GDM1 (cell line): ENCODE measurements at regions not wholly inside any gene's neighbourhood (a gene's known extent, or its start where the extent isn't known, plus 50 kb on each side); places are given as distances from the start of the nearest gene placed in this dataset.

ENCODE experiments used
- DNase-seq: peaks from one replicate; lab custom pipeline; 2025; lab: John Stamatoyannopoulos, UW

DNA sequence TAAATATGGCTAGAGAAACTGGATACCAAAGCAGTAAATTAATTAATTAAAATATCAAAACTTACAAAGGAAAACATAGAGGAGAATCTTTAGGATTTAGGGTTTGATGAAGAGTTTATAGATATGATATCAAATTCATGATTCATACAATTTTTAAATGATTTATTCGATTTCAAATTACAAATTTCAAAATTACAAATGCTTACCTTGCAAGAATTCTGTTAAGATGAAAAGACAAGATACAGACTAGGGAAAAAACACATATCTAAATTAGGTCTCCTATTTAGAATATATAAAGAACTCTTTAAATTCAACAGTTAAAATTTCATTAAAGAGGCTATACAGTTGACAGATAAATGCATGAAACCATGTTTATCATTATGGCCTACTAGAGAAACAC, 930.7 kb downstream of the ZPLD1 start:
- DNase-seq, result no peak

DNA sequence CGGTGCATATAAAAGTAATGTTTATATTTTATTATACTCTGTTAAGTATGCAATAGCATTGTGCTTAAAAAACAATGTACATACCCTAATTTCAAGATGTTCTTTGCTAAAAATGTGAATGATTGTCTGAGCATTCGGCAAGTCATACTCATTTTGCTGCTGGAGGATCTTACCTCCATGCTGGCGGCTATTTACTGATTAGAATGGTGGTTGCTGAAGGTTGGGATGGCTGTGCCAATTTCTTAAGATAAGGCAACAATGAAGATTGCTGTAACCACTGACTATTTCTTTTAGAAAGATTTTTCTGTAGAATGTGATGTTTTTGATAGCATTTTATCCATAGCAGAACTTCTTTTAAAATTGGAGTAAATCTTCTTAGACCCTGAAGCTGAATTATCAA, 932.7 kb downstream of the ZPLD1 start:
- no peak for DNase-seq

- DNase-seq, result no peak
These were observed 936.6 kb downstream of the ZPLD1 start for GRCh38 chr3:103371411-103371810.

DNA sequence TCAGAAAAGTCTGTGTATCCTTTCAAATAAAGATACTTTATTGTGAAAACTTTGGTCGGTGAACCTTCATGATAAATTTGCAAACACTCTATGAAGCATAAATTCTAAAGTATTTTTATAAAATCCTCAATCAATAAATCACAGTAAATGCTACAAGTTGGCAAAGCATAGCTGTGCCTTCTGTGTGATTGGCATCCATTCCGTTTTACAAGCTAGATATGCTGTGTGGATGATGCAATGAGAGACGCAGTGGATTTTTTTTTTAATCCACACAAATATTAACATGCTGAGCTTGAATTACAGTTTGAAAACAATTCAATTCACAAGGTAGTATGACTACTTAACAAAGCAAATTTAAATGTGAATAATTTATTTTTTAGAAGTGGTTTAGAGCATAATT, 937.2 kb downstream of the ZPLD1 start:
- no peak for DNase-seq

- no peak for DNase-seq
These were observed 945.6 kb downstream of the ZPLD1 start for GRCh38 chr3:103380391-103380790.

- no peak for DNase-seq
These were observed 946.7 kb downstream of the ZPLD1 start for GRCh38 chr3:103381296-103382079.

GRCh38 chr3:103385961-103386656, 951.3 kb downstream of the ZPLD1 start:
- DNase-seq, result no peak

- no peak for DNase-seq
These were observed 953.4 kb downstream of the ZPLD1 start for GRCh38 chr3:103388214-103388613.

- DNase-seq, result no peak
These were observed 954.5 kb downstream of the ZPLD1 start for GRCh38 chr3:103389356-103389755.

DNA sequence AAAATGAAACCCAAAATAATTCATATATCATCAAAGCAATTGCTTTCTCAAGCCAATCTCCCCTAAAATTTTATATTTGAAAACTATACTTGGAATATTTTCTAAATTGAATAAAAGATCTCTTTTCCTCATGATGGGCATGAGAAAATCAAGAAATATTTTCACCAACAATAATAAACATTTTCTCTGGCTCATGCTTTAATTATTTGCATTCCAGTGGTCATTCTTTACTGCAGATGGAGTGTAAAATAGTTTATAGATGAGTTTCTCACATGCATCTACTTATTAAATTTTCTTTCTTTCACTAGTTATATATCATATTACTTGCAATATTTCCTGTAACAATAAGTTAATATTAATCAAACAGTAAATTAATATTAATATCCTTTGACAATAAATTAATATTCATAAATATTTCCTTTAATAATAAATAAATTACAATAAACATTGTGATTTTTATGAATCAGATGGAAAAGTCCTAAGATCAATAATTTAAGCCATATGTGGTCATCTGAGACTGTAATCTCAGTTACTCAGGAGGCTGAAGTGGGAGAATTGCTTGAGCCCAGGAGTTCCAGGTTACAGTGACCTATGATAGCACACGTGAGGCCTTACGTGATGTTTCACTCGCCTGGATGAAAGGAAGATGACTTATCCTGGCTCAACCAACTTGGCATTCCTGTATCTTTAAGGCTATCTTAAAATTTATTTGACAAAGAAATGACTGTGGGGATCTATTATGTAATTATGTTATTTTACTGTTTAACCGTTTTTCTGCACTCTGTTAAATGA, 958.8 kb downstream of the ZPLD1 start:
- no peak for DNase-seq

DNA sequence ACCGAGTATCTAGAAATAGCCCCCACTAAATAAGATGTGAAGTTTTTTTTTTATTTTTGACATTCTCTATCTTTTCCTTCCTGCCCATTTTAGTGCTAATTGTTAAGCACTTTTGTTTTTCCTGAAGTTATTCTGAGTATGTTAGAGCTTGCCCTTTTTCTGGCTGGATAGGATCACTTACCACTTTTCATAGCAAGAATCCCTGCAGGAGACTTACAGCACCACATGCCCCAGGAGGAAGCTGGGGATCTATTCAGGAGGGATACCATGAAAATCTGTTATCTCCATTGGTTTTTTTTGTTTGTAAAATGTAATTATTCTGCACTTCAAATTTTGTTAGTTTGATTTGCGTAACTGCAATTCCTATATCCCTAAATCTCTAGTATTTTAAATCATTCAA, 968.4 kb downstream of the ZPLD1 start:
- DNase-seq, result no peak

GRCh38 chr3:103406320-103406850, 971.6 kb downstream of the ZPLD1 start:
- no peak for DNase-seq

DNA sequence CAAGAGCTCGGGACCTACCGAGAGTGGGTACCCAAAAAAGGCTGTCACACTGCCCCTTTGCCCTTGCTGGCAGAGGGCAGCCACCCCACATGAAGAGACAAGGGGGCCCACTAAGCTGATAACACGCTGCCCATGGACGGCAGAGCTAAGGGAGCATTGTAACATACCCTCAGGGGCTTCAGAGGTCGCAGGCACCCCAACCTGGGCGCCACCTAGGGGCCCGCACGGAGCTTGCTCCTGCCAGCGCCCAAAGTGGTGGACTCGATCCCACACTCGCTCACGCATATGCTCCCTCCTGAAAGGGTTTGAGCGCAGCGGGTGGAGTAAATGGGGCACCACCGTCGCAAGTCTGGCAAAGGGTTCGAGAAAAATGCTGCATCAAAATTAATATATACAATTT, 975.4 kb downstream of the ZPLD1 start:
- no peak for DNase-seq

GRCh38 chr3:103421460-103421859, 986.6 kb downstream of the ZPLD1 start:
- DNase-seq, result no peak

DNA sequence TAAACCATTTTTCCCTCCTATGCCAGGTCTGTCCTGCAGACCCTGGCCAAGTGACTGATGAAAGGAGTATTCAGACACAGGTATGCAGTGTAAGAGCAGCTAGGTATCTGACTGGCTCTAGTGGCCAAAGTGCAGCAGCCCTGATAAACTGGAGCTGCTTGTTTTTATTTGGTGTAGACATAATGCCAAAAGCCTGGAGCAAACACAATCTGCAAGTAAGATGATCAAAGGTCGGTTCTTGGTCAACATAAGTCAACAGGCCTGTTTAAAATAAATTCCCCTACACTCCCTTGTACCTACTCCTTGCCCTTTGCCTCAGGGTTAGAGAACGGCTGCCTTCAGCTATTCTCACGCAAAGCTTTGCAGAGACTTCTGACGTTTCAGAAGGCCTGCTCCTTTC, 1003.1 kb downstream of the ZPLD1 start:
- DNase-seq, result no peak

DNA sequence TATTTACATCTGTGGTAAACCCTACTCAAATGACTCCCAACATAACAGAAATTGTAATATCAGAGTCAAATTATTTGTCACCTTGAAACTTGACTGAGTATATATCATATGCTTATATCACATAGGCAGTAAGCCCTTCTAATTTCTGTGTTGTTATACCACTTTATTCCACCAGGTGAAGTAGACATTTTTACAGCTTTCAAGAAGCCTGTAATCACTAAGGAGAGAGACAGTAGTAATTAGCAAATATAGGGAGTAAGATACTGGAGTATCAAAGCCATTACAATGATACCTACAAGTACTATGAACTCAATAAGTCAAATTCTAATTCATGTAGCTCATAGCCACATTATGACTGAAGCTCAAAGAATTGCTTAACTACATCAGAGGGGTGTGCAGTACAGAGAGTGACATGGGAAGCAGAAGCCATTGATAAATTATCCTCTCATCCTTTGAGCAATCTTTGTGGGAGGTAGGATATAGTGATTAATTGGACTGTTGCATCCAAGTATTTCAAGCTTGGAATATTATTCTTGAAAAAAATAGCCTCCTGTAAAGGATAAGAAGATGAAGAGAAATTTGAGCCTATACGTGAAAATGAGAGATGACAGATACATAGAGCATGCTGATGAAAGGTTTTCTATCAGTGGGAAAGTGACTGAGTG, 1005.9 kb downstream of the ZPLD1 start:
- DNase-seq, result no peak

DNA sequence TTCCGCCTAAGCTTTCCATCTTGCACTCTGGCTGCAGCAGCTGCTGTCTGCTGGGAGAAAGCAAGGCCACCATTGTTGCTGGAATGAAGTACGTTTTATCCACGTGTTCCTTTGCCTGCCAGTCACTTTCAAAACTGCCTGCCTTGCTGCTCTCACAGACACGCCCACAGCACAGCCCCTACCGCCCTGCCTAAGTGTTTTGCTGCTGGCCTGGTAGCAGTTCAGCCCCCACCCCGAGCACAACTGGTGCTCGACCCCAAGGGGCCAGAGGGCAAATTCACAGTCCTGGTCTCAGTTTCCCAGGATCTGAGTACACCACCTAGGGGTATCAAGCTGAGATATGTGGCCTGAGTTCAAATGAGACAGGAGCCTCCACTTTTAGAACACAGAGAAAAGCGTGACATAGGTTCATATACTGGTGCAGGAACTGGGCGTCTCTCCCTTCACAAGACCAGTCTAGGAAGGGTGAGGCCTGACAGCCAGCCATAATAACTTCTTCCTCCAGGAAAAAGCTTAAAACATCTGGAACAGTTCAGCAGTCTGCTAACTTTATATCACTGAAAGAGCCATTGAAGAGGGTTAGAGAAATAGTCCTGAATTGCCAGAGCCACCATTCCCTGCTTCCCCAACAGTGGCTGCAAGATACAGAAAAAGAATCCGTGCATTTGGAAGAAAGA, 1012.3 kb downstream of the ZPLD1 start:
- DNase-seq, result no peak

GRCh38 chr3:103453152-103453551, 1018.3 kb downstream of the ZPLD1 start:
- no peak for DNase-seq

GRCh38 chr3:103459815-103460214, 1025.0 kb downstream of the ZPLD1 start:
- DNase-seq, result no peak

GRCh38 chr3:103470498-103470897, 1035.7 kb downstream of the ZPLD1 start:
- DNase-seq, result no peak

DNA sequence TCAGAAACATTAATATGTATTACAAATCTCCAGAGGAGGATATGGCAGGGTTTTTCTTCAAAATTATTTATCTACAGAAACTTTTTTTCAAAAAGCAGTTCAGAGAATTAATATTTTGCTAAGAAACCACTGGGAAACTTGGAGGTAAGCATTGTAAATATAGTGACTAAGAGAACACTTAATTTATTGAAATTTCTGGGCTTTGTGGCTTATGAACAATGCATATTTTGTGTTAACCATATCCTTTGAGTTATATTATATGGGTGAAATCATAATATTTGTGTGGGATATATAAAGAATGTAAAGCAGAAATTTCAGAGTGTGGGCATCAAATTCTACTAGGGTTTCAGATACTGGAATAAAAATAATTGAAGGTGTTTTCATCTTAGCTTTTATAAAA, 1059.2 kb downstream of the ZPLD1 start:
- DNase-seq, result no peak

DNA sequence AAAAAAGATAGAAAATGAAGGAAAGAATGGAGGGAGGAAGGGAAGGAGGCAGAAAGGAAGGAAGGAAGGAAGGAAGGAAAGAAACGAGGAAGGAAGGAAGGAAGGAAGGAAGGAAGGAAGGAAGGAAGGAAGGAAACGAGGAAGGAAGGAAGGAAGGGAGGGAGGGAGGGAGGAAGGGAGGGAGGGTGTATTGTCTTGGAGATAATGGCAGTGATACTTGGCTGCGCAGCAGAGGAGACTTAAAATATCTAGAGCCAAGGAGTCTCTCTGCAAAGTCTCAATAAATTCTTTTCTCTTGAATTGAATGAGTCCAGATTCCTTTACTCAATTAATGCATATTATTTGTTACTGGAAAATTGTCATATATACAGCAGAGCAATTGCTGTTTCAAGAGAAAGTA, 1059.7 kb downstream of the ZPLD1 start:
- no peak for DNase-seq
